Omental fat pad (tissue), 3 donors: ENCODE measurements at regions not wholly inside any gene's neighbourhood (a gene's known extent, or its start where the extent isn't known, plus 50 kb on each side); places are given as distances from the start of the nearest gene placed in this dataset.

Experiments
- ATAC-seq: fragments of 150-250 bp; one replicate; pipeline ENCODE4 v1.9.1; 2016; ENCODE audit warnings: mild to moderate bottlenecking, moderate library complexity; ENCODE audit not compliant: low FRiP score
- DNase-seq: peaks from one replicate; pipeline ENCODE4 v3.0.0-alpha.2; 2019; ENCODE audit warnings: low spot score
- TF ChIP-seq, protein P1 (sequence below), 3 donors: fragments of 450-650 bp; IDR thresholded peaks; one replicate each; pipeline ENCODE4 v1.5.1; 2016 to 2017; ENCODE audit warnings: antibody characterized with exemption in 3 of 3, mild to moderate bottlenecking in 3 of 3, moderate library complexity in 2 of 3

DNA sequence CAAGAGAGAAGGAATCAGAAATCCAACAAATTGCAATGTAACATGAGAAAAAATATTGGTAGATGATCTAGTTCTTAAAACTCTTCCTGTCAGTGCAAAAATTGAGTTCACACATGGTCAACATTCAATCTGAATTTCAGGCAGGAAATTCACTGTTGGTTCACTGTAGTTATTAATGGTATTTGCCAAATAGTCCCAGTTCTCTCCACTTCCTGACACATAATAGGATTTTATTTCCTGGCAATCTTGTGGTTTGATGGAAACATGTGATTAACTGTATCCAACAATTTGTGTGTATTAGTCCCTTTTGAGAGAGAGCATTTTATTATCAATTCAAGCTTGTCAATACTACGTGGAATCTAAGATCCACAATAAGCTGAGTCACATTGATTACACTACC is 1103.1 kb downstream of the ROBO2 start:
- DNase-seq (no peak), ATAC-seq (no peak)
- TF ChIP-seq, protein P1, sequence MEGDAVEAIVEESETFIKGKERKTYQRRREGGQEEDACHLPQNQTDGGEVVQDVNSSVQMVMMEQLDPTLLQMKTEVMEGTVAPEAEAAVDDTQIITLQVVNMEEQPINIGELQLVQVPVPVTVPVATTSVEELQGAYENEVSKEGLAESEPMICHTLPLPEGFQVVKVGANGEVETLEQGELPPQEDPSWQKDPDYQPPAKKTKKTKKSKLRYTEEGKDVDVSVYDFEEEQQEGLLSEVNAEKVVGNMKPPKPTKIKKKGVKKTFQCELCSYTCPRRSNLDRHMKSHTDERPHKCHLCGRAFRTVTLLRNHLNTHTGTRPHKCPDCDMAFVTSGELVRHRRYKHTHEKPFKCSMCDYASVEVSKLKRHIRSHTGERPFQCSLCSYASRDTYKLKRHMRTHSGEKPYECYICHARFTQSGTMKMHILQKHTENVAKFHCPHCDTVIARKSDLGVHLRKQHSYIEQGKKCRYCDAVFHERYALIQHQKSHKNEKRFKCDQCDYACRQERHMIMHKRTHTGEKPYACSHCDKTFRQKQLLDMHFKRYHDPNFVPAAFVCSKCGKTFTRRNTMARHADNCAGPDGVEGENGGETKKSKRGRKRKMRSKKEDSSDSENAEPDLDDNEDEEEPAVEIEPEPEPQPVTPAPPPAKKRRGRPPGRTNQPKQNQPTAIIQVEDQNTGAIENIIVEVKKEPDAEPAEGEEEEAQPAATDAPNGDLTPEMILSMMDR (IDR thresholded peaks at IDR 0.05): no peak

DNA sequence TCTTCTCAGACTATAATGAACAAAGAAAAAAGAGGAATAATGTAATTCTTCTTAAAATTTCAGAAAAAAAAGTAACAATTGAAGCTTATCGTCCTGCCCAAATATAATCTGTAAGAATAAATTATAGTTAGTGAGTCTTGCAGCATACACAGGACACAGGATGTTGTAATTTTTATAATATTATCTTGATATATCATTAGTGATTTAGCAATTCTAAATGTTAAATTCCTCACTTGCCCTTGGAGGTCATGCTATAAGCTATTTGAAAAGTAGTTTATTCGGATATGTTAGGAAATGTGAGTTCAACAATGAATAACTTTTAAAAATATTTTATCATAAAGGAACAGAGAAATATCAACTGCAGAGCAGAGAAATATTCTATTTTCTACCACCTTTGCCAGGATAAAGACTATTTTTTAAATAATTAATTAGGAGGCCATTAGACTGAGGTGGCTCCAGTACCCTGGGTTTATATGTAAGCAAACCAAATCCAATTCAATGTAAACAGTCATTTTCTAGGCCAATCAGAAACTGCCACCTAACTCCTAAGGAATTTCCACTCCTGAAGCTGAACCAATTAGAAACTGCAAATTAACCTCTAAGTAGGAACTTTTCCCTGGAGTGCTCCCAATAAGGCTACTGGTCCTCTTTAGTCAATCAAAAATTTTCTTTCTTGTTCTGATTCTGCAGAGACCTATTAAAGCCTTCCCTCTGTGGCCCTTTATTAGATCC is 1109.3 kb downstream of the ROBO2 start:
- DNase-seq (no peak), ATAC-seq (no peak)
- TF ChIP-seq, protein P1 (IDR thresholded peaks at IDR 0.05): no peak

DNA sequence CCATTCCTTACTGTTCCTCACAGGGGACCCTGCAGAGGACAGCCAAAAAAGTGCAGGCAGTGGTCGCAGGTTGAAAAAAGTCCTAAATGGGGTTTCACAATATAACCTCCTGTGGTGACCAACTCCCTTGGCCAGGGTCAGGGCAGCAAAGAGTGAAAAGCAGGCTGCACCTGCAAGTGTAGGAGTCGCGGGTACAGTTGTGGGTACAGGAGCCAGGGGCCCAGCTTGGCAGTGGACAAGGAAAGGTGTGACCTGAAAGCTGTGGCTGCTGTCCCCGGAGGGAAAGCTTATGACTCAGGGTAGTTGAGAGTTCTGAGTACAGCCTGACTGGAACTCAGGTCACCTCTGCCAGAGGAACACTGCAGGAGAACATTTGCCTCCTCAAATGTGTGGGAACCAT is 1114.1 kb downstream of the ROBO2 start:
- ATAC-seq (no peak), DNase-seq (no peak)
- TF ChIP-seq, protein P1 (IDR thresholded peaks at IDR 0.05): no peak

DNA sequence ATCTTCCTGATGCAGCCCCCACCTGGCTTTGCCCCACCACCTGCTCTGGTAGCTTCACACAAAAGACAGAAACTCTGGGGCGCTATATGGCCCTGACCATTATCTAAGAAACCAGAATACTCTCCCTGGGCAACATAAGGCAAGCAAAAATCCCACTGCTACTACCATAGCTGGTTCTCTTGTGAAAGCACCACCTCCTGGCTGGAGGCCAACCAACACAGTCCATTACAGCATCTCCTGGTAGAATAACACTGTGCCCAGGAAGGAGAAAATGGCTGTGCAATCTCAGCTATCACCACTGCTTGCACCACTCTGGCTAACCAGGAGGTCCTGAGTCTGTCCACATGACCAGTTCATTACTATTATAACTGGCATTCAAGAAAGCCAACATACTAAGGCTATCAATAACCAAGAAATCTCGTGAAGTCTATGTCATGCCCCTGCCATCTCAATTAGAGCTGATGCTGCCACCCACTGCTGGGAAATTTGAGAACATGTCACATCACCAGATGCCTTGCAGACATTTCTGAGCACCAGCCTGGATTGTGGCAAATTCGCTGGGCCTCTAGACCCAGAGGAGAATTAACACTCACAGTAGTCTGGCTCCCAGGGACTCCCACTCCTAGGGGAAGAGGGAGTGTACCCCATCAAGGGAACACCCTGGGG is 1114.8 kb downstream of the ROBO2 start:
- TF ChIP-seq, protein P1 (IDR thresholded peaks at IDR 0.05): no peak
- no peak for DNase-seq
- ATAC-seq: no peak

DNA sequence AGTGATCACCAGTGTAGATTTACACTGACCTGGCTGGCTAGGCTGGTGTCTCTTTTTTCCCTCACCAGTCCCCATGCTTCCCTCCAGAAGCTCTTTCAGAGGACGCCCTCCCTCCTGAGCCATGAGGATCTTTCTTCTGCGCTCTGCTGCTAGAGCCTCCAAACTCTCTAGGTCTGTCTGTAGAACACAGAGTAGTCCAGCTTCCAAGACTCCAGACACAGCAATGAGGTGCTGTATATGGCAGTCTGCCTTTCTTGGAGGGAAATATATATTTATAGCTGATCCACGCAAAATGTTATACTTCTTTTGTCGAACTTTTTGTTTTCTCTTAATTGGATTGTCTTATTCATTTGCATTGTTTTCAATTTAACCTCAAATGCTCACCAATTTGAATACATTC is 1121.8 kb downstream of the ROBO2 start:
- TF ChIP-seq, protein P1 (IDR thresholded peaks at IDR 0.05): no peak
- ATAC-seq: no peak
- DNase-seq: no peak

DNA sequence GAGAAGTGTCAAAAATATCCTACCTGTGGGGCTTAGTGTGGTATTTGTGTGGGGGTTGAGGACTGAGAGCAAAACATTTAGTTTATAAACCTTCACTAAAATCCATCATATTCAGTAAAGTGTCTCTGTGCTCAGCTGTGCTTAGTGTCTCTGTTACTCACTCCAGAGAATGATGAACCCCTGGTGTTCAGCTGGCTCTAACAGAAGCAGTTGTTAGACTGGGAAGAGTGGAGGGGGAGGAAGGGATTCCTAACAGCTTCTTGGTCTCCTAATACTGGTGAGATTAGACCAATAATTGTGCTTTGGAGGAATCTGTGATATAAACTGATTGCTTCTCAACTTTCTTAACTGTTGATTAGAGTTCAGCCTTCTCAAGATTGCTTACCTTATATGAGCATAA is 1123.5 kb downstream of the ROBO2 start:
- DNase-seq (no peak), ATAC-seq (no peak)
- TF ChIP-seq, protein P1 (IDR thresholded peaks at IDR 0.05): no peak

DNA sequence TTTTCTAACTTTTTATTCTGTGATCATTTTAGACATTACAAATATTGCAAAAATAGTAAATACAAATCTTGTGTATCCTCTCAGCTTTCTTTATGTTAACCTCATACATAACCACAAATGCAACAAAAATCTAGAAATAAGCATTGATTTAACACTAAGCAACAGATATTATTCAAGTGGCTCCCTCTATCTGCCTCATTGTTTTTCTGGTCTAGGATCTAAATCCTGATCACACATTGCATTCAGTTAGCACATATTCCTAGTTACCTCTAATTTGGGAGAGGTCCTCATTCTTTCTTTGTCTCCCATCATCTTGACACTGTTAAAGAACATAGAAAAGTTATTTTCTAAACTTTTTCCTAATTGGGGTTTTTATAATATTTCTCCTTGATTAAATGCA is 1126.0 kb downstream of the ROBO2 start:
- ATAC-seq: no peak
- DNase-seq: no peak
- TF ChIP-seq, protein P1 (IDR thresholded peaks at IDR 0.05): no peak
